ENCODE measurements at regions not wholly inside any gene's neighbourhood (a gene's known extent, or its start where the extent isn't known, plus 50 kb on each side); places are given as distances from the start of the nearest gene placed in this dataset.
"Not testable (repeated sequence)": the region's sequence is repeated elsewhere in the genome, so short reads cannot be mapped to it uniquely, and the experiment has no call there.

DNA sequence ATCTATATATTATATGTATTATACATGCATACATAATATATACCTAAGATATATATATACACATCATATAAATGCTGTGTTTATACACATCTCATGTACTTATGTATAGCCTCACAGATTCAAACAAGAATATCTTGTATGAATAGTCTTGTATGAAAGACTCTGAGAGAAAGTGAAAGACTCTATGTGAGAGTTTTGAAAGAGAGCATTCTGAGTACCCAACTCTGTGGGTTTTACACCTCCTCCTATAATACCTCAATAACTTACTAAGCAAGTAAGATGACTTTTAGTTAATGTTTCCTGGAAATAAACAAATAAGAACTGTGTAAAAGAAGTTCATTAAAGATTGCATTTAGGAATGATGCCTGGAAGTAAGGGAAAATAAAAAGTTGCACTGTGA lies 108.1 kb upstream of the GMNC start:
- no peak for DNase-seq (ENCODE audit: extremely low read depth, low read depth)
- TF ChIP-seq, protein P1, sequence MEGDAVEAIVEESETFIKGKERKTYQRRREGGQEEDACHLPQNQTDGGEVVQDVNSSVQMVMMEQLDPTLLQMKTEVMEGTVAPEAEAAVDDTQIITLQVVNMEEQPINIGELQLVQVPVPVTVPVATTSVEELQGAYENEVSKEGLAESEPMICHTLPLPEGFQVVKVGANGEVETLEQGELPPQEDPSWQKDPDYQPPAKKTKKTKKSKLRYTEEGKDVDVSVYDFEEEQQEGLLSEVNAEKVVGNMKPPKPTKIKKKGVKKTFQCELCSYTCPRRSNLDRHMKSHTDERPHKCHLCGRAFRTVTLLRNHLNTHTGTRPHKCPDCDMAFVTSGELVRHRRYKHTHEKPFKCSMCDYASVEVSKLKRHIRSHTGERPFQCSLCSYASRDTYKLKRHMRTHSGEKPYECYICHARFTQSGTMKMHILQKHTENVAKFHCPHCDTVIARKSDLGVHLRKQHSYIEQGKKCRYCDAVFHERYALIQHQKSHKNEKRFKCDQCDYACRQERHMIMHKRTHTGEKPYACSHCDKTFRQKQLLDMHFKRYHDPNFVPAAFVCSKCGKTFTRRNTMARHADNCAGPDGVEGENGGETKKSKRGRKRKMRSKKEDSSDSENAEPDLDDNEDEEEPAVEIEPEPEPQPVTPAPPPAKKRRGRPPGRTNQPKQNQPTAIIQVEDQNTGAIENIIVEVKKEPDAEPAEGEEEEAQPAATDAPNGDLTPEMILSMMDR (IDR thresholded peaks at IDR 0.05; ENCODE audit: low read depth, low read length), result no peak

DNA sequence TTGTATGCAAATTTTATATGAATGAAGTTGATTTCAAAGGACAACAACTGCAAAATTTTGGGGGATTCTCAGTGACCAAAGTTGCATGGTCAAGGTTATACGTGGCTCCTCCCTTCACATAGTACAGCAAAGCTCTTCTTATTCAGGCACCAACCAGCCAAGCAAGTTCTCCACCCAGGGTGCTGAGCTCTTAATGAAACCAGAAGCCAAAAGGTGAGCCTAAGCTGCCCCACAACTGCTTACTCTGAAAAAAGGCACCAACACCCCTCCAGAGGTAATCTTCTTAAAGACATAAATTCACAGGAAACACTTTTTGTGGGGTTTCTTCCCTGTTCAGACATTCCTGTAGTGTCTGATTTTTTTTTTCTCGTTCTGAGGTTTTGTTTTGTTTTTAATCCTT lies 106.1 kb upstream of the GMNC start:
- DNase-seq (ENCODE audit: extremely low read depth, low read depth), result no peak
- TF ChIP-seq, protein P1 (IDR thresholded peaks at IDR 0.05; ENCODE audit: low read depth, low read length), result no peak

DNA sequence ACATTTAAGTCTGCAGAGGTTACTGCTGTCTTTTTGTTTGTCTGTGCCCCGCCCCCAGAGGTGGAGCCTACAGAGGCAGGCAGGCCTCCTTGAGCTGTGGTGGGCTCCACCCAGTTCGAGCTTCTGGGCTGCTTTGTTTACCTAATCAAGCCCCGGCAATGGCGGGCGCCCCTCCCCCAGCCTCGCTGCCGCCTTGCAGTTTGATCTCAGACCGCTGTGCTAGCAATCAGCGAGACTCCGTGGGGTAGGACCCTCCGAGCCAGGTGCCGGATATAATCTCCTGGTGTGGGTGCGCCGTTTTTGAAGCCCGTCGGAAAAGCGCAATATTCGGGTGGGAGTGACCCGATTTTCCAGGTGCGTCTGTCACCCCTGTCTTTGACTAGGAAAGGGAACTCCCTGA lies 102.4 kb upstream of the GMNC start:
- not testable (repeated sequence) for DNase-seq (ENCODE audit: extremely low read depth, low read depth)

DNA sequence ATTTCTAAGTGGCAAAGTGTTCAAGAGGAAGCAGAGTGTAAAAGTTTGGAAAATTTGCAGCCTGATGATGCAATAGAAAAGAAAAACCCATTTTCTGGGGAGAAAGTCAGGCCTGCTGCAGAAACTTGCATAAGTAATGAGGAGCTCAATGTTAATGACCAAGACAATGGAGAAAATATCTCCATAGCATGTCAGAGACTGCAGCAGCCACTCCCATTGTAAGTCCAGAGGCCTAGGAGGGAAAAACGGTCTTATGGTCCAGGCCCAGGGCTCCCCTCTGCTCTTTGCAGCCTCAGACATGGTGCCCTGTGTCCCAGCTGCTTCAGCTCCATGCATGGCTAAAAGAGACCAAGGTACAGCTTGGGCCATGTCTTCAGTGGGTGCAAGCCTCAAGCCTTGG lies 96.6 kb upstream of the GMNC start:
- DNase-seq (ENCODE audit: extremely low read depth, low read depth), result no peak

DNA sequence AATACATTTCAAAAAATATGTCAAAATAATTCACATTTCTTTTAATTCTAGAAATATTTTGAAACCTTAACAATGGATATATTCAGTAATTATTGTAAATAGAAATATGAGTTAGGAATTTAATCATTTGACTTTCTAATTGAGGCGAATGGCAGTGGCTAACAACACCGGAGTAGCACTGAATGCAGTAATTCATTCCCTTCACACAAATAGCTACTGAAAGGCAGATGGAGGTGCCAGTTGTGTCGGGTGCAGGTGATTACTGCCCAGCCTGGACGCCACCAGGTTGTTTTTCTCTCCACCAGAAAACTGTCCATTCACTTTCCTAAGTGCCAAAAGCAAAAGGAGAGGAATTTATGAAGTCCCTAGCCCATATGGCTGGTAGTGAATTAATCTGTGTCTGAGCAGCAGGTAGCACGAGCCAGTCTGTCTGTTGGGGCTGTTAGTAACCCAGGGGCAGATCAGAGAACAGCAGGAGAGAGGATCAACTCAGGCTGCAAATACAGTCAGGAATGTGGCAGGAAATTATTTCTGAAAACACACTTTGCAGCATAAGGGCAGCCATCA lies 79.3 kb upstream of the GMNC start:
- no peak for DNase-seq (ENCODE audit: extremely low read depth, low read depth)
- TF ChIP-seq, protein P1 (IDR thresholded peaks at IDR 0.05; ENCODE audit: low read depth, low read length), result no peak

More for the DNA sequence above, 96.6 kb upstream of the GMNC start:
- TF ChIP-seq, protein P1 (IDR thresholded peaks at IDR 0.05; ENCODE audit: low read depth, low read length), result no peak

DNA sequence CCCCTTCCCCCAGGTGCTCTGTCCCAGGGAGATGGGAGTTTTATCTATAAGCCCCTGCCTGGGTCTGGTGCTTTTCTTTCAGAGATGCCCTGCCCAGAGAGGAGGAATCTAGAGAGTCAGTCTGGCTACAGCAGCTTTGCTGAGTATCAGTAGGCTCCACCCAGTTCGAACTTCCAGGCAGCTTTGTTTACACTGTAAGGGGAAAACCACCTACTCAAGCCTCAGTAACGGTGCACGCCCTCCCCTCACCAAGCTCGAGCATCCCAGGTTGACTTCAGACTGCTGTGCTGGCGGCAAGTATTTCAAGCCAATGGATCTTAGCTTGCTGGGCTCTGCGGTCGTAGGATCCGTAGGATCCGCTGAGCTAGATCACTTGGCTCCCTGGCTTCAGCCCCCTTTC lies 72.1 kb upstream of the GMNC start:
- DNase-seq (ENCODE audit: extremely low read depth, low read depth), result not testable (repeated sequence)

DNA sequence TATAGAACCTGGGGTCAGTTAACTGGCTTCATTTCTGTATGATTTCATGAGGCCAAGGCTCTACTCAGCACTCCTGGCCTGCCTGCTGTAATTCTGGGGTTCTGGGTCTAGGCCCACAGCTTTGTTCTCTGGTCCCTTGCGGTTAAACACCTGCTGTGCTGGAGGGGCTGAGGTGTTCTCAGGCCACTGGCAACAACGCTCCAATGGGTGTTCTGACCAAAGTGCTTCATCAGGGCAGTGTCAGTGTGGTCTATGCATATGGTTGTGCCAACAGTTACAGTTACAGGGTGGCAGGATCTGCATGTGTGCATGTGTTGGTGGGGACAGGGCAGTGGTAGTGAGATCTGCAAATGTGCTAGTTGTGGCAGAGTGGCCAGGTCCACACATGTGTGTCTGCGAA lies 64.1 kb upstream of the GMNC start:
- TF ChIP-seq, protein P1 (IDR thresholded peaks at IDR 0.05; ENCODE audit: low read depth, low read length), result no peak
- DNase-seq (ENCODE audit: extremely low read depth, low read depth), result no peak

DNA sequence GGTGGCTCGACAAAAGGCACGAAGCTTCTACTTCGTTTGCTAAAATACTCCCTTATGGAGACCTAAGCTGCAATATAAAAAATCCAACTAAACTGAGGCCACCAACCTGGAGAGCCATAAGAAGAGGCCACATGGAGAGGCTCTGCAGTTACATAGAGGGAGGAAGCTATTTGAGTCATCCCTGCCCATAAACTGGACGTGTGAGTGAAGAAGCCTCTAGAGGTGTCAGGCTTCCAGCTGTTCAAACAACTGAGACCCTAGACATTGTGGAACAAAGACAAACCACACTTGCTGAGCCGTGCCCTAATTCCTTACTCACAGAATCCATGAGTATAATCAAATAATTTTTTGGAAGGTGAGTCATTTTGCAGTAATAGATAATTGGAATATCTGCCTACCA lies 50.2 kb upstream of the GMNC start:
- TF ChIP-seq, protein P1 (IDR thresholded peaks at IDR 0.05; ENCODE audit: low read depth, low read length), result no peak
- no peak for DNase-seq (ENCODE audit: extremely low read depth, low read depth)

Data from AG09319 (cell line).